Astrocyte (in vitro differentiated cells and primary cell): ENCODE measurements at regions not wholly inside any gene's neighbourhood (a gene's known extent, or its start where the extent isn't known, plus 50 kb on each side); places are given as distances from the start of the nearest gene placed in this dataset.

Experiments used
- CTCF ChIP-seq: IDR thresholded peaks from 2 replicates; pipeline ENCODE4 v1.5.1; 2011; ENCODE audit warnings: low read depth, mild to moderate bottlenecking, inconsistent platforms, low read length, moderate library complexity; ENCODE audit not compliant: insufficient read depth
- EZH2 ChIP-seq: IDR thresholded peaks from 2 replicates; pipeline ENCODE4 v1.6.1; 2012; ENCODE audit warnings: mild to moderate bottlenecking, low read length, inconsistent platforms; ENCODE audit not compliant: insufficient read depth

- TF ChIP-seq CTCF (no peak), EZH2 (no peak)
Observed at GRCh38 chrX:80550722-80551121, 130.5 kb downstream of the TENT5D start.
